CD14-positive monocyte (primary cell): ENCODE measurements at regions not wholly inside any gene's neighbourhood (a gene's known extent, or its start where the extent isn't known, plus 50 kb on each side); places are given as distances from the start of the nearest gene placed in this dataset.
"Not testable (repeated sequence)": the region's sequence is repeated elsewhere in the genome, so short reads cannot be mapped to it uniquely, and the experiment has no call there.

Source experiments
- DNase-seq, 3 donors: peaks; one replicate each; pipeline ENCODE4 v3.0.0-alpha.2; 2011 to 2022
- H2AFZ ChIP-seq: 2 replicates; pipeline ENCODE4 v1.6.0; 2012; ENCODE audit warnings: mild to moderate bottlenecking, low read depth, low read length, inconsistent platforms; ENCODE audit not compliant: insufficient read depth, poor library complexity, severe bottlenecking
- H3K27ac ChIP-seq, 2 donors: 1 replicate in 1 of 2; 2 replicates in 1 of 2; pipeline ENCODE4 v1.5.1; 2012 to 2013; ENCODE audit warnings: low read length in 2 of 2, control low read depth in 1 of 2, inconsistent platforms in 1 of 2, low read depth in 1 of 2, mild to moderate bottlenecking in 1 of 2
- H3K27me3 ChIP-seq, 2 donors: one replicate each; pipeline versions ENCODE4 v1.6.0 to v1.6.1; 2011 to 2013; ENCODE audit warnings: low read length in 2 of 2; ENCODE audit not compliant: control insufficient read depth in 2 of 2, insufficient read depth in 2 of 2
- H3K36me3 ChIP-seq, 2 donors: replicated peaks in 1 of 2; 1 replicate in 1 of 2; 2 replicates in 1 of 2; pipeline versions ENCODE4 v1.5.1 to v1.6.1; 2012 to 2013; ENCODE audit warnings: low read length in 2 of 2, control low read depth in 1 of 2, inconsistent platforms in 1 of 2, mild to moderate bottlenecking in 1 of 2; ENCODE audit not compliant: insufficient read depth in 2 of 2, control insufficient read depth in 1 of 2
- H3K4me1 ChIP-seq, 2 donors: 1 replicate in 1 of 2; 2 replicates in 1 of 2; pipeline versions ENCODE4 v1.5.1 to v1.6.1; 2012 to 2013; ENCODE audit warnings: low read length in 2 of 2, control low read depth in 1 of 2, inconsistent platforms in 1 of 2, mild to moderate bottlenecking in 1 of 2, moderate library complexity in 1 of 2; ENCODE audit not compliant: insufficient read depth in 2 of 2, control insufficient read depth in 1 of 2
- H3K4me2 ChIP-seq: replicated peaks from 2 replicates; pipeline ENCODE3; 2012; ENCODE audit warnings: low read length, moderate library complexity, mild to moderate bottlenecking; ENCODE audit not compliant: poor library complexity, severe bottlenecking; ENCODE audit errors: extremely low read depth
- H3K4me3 ChIP-seq, 3 experiments: fragments of 200-600 bp in 1 of 3; sonication (generic) in 1 of 3; replicated peaks in 1 of 3; 1 replicate in 2 of 3; 2 replicates in 1 of 3; pipeline ENCODE4 v1.5.1; 2011 to 2013; ENCODE audit warnings: low read length in 3 of 3, mild to moderate bottlenecking in 3 of 3, control low read depth in 2 of 3, low read depth in 2 of 3, inconsistent platforms in 1 of 3, moderate library complexity in 1 of 3
- H3K79me2 ChIP-seq: 2 replicates; pipeline ENCODE4 v1.6.0; 2012; ENCODE audit warnings: mild to moderate bottlenecking, control low read depth, inconsistent platforms, low read length, moderate library complexity; ENCODE audit not compliant: insufficient read depth
- H3K9ac ChIP-seq: 2 replicates; pipeline ENCODE4 v1.6.0; 2017; ENCODE audit warnings: low read length, mild to moderate bottlenecking; ENCODE audit not compliant: insufficient read depth, poor library complexity, severe bottlenecking
- H3K9me3 ChIP-seq, 2 donors: replicated peaks in 1 of 2; 1 replicate in 1 of 2; 2 replicates in 1 of 2; pipeline versions ENCODE4 v1.5.1 to v1.6.1; 2012 to 2013; ENCODE audit warnings: low read length in 2 of 2, control low read depth in 1 of 2; ENCODE audit not compliant: control insufficient read depth in 1 of 2, insufficient read depth in 1 of 2
- H4K20me1 ChIP-seq: 2 replicates; pipeline ENCODE4 v1.6.0; 2012; ENCODE audit warnings: mild to moderate bottlenecking, low read length, control low read depth, moderate library complexity; ENCODE audit not compliant: insufficient read depth
- H3K27ac Mint-ChIP-seq, 7 donors: one replicate each; pipeline ENCODE4 v1.8.0; 2020; ENCODE audit warnings: mild to moderate bottlenecking in 7 of 7, mixed read lengths in 7 of 7, moderate library complexity in 6 of 7, inconsistent platforms in 2 of 7
- H3K27me3 Mint-ChIP-seq, 3 donors: one replicate each; pipeline ENCODE4 v1.8.0; 2021 to 2022; ENCODE audit warnings: low read depth in 3 of 3, mild to moderate bottlenecking in 3 of 3, mixed read lengths in 3 of 3, moderate library complexity in 3 of 3, inconsistent platforms in 1 of 3
- H3K36me3 Mint-ChIP-seq, 2 donors: one replicate each; pipeline ENCODE4 v1.8.0; 2020; ENCODE audit warnings: mixed read lengths in 2 of 2, inconsistent platforms in 1 of 2, mild to moderate bottlenecking in 1 of 2
- H3K4me1 Mint-ChIP-seq: one replicate; pipeline ENCODE4 v1.8.0; 2020; ENCODE audit warnings: mild to moderate bottlenecking, mixed read lengths
- H3K4me3 Mint-ChIP-seq, 2 donors: one replicate each; pipeline ENCODE4 v1.8.0; 2020; ENCODE audit warnings: mild to moderate bottlenecking in 2 of 2, mixed read lengths in 2 of 2, moderate library complexity in 1 of 2
- H3K9me3 Mint-ChIP-seq, 7 donors: one replicate each; pipeline ENCODE4 v1.8.0; 2020 to 2022; ENCODE audit warnings: mixed read lengths in 7 of 7, mild to moderate bottlenecking in 6 of 7, moderate library complexity in 6 of 7, inconsistent platforms in 2 of 7
- CTCF ChIP-seq: fragments of 200-600 bp; IDR thresholded peaks from one replicate; pipeline ENCODE4 v1.8.0; 2022; ENCODE audit warnings: antibody characterized with exemption, mild to moderate bottlenecking
- WGBS: methylation state at CpG from one replicate; pipeline ENCODE4 v1.1.5; 2013; ENCODE audit warnings: missing lambda C conversion rate; ENCODE audit not compliant: insufficient coverage; 5-methylcytosine and 5-hydroxymethylcytosine counted together
- intact Hi-C, 2 donors: fragments of 100-400 bp; cut with micrococcal nuclease; formaldehyde crosslinking; loops; one replicate each; pipeline versions ENCODE4 v1.15.0 to v1.15.1; 2023

- no peak overlapping the region for H3K4me3 ChIP-seq
- Mint-ChIP-seq H3K27me3 (peaks cover 0 to 2% (median 0%) of the 10 kb centered on the region in 3 donors), H3K27ac (no peak overlapping the region), H3K36me3 (no peaks in the 10 kb centered on the region), H3K4me1 (no peaks in the 10 kb centered on the region), H3K9me3 (peaks cover 0 to 2% (median 0%) of the 10 kb centered on the region in 7 donors), H3K4me3 (no peak overlapping the region)
- H3K79me2 ChIP-seq = no peaks in the 10 kb centered on the region
- no peak overlapping the region for H3K4me2 ChIP-seq
- no peak for TF ChIP-seq CTCF
- no peaks in the 10 kb centered on the region for H4K20me1 ChIP-seq
- H3K9ac ChIP-seq = no peak overlapping the region
- no peak overlapping the region for H3K27ac ChIP-seq
- intact Hi-C loops = no loop called here
- WGBS = 90% methylated on average over 2 of the region's 7 CpGs
- H3K27me3 ChIP-seq = no peaks in the 10 kb centered on the region
- H3K4me1 ChIP-seq = no peaks in the 10 kb centered on the region
- no peak overlapping the region for H2AFZ ChIP-seq
- no peak for DNase-seq
- no peaks in the 10 kb centered on the region for H3K9me3 ChIP-seq
- no peaks in the 10 kb centered on the region for H3K36me3 ChIP-seq
Measured at GRCh38 chr10:55519264-55519663, 718.2 kb upstream of the PCDH15 start.

- H3K9me3 Mint-ChIP-seq, DNase-seq, H3K4me2 ChIP-seq, H3K27ac ChIP-seq, H3K27ac Mint-ChIP-seq, H3K4me1 Mint-ChIP-seq, H2AFZ ChIP-seq, H3K36me3 Mint-ChIP-seq, H3K4me3 ChIP-seq, H3K9ac ChIP-seq, H3K4me1 ChIP-seq, H3K79me2 ChIP-seq, intact Hi-C loops, H3K4me3 Mint-ChIP-seq, H3K27me3 Mint-ChIP-seq, H3K9me3 ChIP-seq, H3K27me3 ChIP-seq, H4K20me1 ChIP-seq, H3K36me3 ChIP-seq: not testable (repeated sequence)
- WGBS = 0% methylated on average over 1 of the region's 1 CpG
Measured at GRCh38 chr10:55518416-55518815, 717.4 kb upstream of the PCDH15 start.
